Transverse colon (tissue), 4 donors: ENCODE measurements at regions not wholly inside any gene's neighbourhood (a gene's known extent, or its start where the extent isn't known, plus 50 kb on each side); places are given as distances from the start of the nearest gene placed in this dataset.

Experiments used
- CTCF ChIP-seq, 5 experiments: fragments of 200-600 bp in 3 of 5; fragments of 450-650 bp in 2 of 5; sonication (generic) in 3 of 5; IDR thresholded peaks; 1 replicate in 2 of 5; 2 replicates in 3 of 5; pipeline ENCODE4 v1.5.1; 2016 to 2017; ENCODE audit warnings: antibody characterized with exemption in 5 of 5, inconsistent platforms in 3 of 5, mild to moderate bottlenecking in 2 of 5, moderate library complexity in 1 of 5
- POLR2A ChIP-seq: fragments of 450-650 bp; IDR thresholded peaks from one replicate; pipeline ENCODE4 v1.6.1; 2016; ENCODE audit warnings: antibody characterized with exemption, mild to moderate bottlenecking, moderate library complexity
- POLR2AphosphoS5 ChIP-seq, 3 donors: sonication (generic); formaldehyde crosslinking; IDR thresholded peaks; one replicate each; pipeline ENCODE4 v1.6.1; 2016; ENCODE audit warnings: antibody characterized with exemption in 3 of 3

GRCh38 chr11:87490671-87491070, 452.9 kb downstream of the TMEM135 start:
- TF ChIP-seq CTCF (IDR thresholded peaks at IDR 0.05) = no peak
- TF ChIP-seq POLR2A = no peak
- no peak for TF ChIP-seq POLR2AphosphoS5 (IDR thresholded peaks at IDR 0.05)
